Stimulated activated CD8-positive, alpha-beta memory T cell treated with anti-CD3 and anti-CD28 coated beads, Interleukin-15, amount 100 ng/mL, for 48 hours (primary cell): ENCODE measurements at regions not wholly inside any gene's neighbourhood (a gene's known extent, or its start where the extent isn't known, plus 50 kb on each side); places are given as distances from the start of the nearest gene placed in this dataset.

Experiments
- DNase-seq, 2 donors: peaks; one replicate each; pipeline ENCODE4 v3.0.0-alpha.2; 2020; ENCODE audit warnings: low read depth in 2 of 2

- DNase-seq = no peak
Observed at GRCh38 chr22:27416511-27417420, 384.8 kb downstream of the MN1 start.

- no peak for DNase-seq
Observed at GRCh38 chr22:27417421-27417814, 384.1 kb downstream of the MN1 start.

- DNase-seq = no peak
Observed at GRCh38 chr22:27418261-27418660, 383.3 kb downstream of the MN1 start.

- no peak for DNase-seq
Observed at GRCh38 chr22:27419473-27419872, 382.1 kb downstream of the MN1 start.

- no peak for DNase-seq
Observed at GRCh38 chr22:27420195-27420816, 381.2 kb downstream of the MN1 start.

- DNase-seq = no peak
Observed at GRCh38 chr22:27420817-27421361, 380.7 kb downstream of the MN1 start.

GRCh38 chr22:27422442-27422841 lies 379.1 kb downstream of the MN1 start:
- DNase-seq = no peak

GRCh38 chr22:27424319-27424718 lies 377.2 kb downstream of the MN1 start:
- DNase-seq = no peak

GRCh38 chr22:27429476-27429875 lies 372.1 kb downstream of the MN1 start:
- DNase-seq = no peak

GRCh38 chr22:27431081-27431480 lies 370.5 kb downstream of the MN1 start:
- DNase-seq = no peak

GRCh38 chr22:27431896-27432295 lies 369.7 kb downstream of the MN1 start:
- DNase-seq = no peak

GRCh38 chr22:27433099-27433498 lies 368.5 kb downstream of the MN1 start:
- DNase-seq = no peak

GRCh38 chr22:27433585-27434190 lies 367.9 kb downstream of the MN1 start:
- DNase-seq = no peak

- DNase-seq = no peak
Observed at GRCh38 chr22:27434898-27435297, 366.7 kb downstream of the MN1 start.

GRCh38 chr22:27435844-27436576 lies 365.5 kb downstream of the MN1 start:
- DNase-seq = no peak

GRCh38 chr22:27436591-27436990 lies 365.0 kb downstream of the MN1 start:
- DNase-seq = no peak

GRCh38 chr22:27437570-27437969 lies 364.0 kb downstream of the MN1 start:
- DNase-seq = no peak

- DNase-seq = no peak
Observed at GRCh38 chr22:27438271-27438980, 363.1 kb downstream of the MN1 start.

GRCh38 chr22:27439131-27439530 lies 362.4 kb downstream of the MN1 start:
- DNase-seq = no peak

GRCh38 chr22:27440304-27440865 lies 361.2 kb downstream of the MN1 start:
- no peak for DNase-seq
